ENCODE measurements at regions not wholly inside any gene's neighbourhood (a gene's known extent, or its start where the extent isn't known, plus 50 kb on each side); places are given as distances from the start of the nearest gene placed in this dataset.

GRCh38 chr9:86600291-86600690, 246.1 kb upstream of the TUT7 start:
- Histone ChIP-seq H4K20me1 (ENCODE audit: low read depth, low read length) (no peaks in the 10 kb centered on the region), H3K27ac (ENCODE audit: low read depth, low read length) (no peak overlapping the region), H3K4me2 (ENCODE audit: low read depth, low read length, poor library complexity, severe bottlenecking) (no peak overlapping the region), H3K9me3 (ENCODE audit: insufficient read depth, low read length) (no peaks in the 10 kb centered on the region), H3K4me3 (ENCODE audit: insufficient read depth, low read length, poor library complexity, severe bottlenecking) (no peak overlapping the region), H3K79me2 (ENCODE audit: insufficient read depth, low read length) (no peaks in the 10 kb centered on the region), H3K36me3 (ENCODE audit: low read length) (no peaks in the 10 kb centered on the region), H2AFZ (ENCODE audit: low read depth, low read length, severe bottlenecking) (no peak overlapping the region), H3K9ac (ENCODE audit: low read length) (no peak overlapping the region), H3F3A (ENCODE audit: insufficient read depth) (no peaks in the 10 kb centered on the region), H3K9me2 (replicated peaks; ENCODE audit: insufficient read depth, low read length) (no peaks in the 10 kb centered on the region), H3K27me3 (ENCODE audit: low read length) (no peaks in the 10 kb centered on the region)
- no peak for TF ChIP-seq EZH2phosphoT487 (conservative IDR thresholded peaks at IDR 0.05; ENCODE audit: low read length)
- TF ChIP-seq, protein P1, sequence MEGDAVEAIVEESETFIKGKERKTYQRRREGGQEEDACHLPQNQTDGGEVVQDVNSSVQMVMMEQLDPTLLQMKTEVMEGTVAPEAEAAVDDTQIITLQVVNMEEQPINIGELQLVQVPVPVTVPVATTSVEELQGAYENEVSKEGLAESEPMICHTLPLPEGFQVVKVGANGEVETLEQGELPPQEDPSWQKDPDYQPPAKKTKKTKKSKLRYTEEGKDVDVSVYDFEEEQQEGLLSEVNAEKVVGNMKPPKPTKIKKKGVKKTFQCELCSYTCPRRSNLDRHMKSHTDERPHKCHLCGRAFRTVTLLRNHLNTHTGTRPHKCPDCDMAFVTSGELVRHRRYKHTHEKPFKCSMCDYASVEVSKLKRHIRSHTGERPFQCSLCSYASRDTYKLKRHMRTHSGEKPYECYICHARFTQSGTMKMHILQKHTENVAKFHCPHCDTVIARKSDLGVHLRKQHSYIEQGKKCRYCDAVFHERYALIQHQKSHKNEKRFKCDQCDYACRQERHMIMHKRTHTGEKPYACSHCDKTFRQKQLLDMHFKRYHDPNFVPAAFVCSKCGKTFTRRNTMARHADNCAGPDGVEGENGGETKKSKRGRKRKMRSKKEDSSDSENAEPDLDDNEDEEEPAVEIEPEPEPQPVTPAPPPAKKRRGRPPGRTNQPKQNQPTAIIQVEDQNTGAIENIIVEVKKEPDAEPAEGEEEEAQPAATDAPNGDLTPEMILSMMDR (IDR thresholded peaks at IDR 0.05; ENCODE audit: insufficient read depth, low read length, poor library complexity, severe bottlenecking) = no peak

DNA sequence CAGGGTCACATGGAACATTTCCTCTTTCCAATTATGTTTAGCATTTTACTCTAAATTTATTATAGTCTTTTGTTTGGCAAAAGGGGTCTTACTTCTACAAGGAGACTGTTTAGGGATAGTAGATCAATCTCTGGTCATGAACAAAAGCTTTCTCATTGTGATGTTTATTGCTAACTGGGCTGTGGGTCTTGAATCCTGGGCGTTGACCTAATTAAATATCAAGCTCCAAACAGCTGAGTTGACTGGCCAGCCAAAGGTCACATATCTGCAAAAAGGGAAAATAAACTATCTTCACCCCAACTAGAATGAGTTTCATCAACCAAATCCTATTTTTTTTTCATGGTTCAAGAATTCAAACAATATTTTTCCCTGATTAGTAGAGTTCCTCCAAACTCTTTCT, 245.4 kb upstream of the TUT7 start:
- Histone ChIP-seq H3K4me2 (ENCODE audit: low read depth, low read length, poor library complexity, severe bottlenecking) (no peak overlapping the region), H3K36me3 (ENCODE audit: low read length) (no peaks in the 10 kb centered on the region), H3K4me3 (ENCODE audit: insufficient read depth, low read length, poor library complexity, severe bottlenecking) (no peak overlapping the region), H3K9me3 (ENCODE audit: insufficient read depth, low read length) (no peaks in the 10 kb centered on the region), H3K9me2 (replicated peaks; ENCODE audit: insufficient read depth, low read length) (no peaks in the 10 kb centered on the region), H3F3A (ENCODE audit: insufficient read depth) (no peaks in the 10 kb centered on the region), H3K27ac (ENCODE audit: low read depth, low read length) (no peak overlapping the region), H3K79me2 (ENCODE audit: insufficient read depth, low read length) (no peaks in the 10 kb centered on the region), H2AFZ (ENCODE audit: low read depth, low read length, severe bottlenecking) (no peak overlapping the region), H4K20me1 (ENCODE audit: low read depth, low read length) (no peaks in the 10 kb centered on the region), H3K9ac (ENCODE audit: low read length) (no peak overlapping the region), H3K27me3 (ENCODE audit: low read length) (no peaks in the 10 kb centered on the region)
- TF ChIP-seq, protein P1 (IDR thresholded peaks at IDR 0.05; ENCODE audit: insufficient read depth, low read length, poor library complexity, severe bottlenecking) = no peak
- no peak for TF ChIP-seq EZH2phosphoT487 (conservative IDR thresholded peaks at IDR 0.05; ENCODE audit: low read length)

DNA sequence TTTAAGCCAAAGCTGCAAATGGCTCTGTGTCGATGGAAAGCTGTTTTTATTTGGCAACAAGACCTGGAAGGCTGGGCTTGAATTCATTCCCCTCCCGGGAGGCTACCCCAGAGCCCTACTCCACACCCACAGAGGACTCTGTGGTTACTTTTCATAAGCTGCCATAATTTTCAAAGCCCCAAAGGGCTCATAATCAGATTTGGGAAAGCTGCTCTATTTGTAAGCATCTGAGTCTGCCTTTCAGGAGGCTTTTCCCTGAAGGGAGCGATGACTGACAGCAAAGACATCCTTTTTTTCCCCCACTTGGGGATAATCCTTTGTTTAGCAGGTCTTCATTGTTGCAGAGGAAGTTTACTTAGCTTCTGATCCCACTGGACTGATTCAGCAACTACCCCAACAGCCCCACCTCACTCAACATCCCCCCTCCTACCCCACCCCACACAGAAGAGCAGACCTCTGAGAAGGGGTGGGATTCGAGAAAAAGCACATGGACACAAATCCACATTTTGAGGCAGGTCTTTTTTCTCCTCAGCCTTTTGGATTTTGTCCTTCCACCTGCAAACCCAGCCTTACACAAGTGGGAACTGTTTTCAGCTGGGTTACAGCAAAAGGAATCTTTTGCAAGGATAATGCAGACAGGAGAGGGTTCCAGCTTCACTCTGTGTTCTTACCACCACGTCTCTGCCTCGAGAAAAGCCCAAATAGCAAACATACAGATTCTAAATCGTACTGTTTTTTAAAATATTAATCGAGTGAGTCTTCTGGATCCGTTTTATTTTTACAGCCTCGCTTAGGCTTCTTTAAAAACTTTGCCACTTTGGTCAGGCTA, 244.4 kb upstream of the TUT7 start:
- Histone ChIP-seq H3K4me2 (ENCODE audit: low read depth, low read length, poor library complexity, severe bottlenecking) (no peak overlapping the region), H2AFZ (ENCODE audit: low read depth, low read length, severe bottlenecking) (no peak overlapping the region), H3F3A (ENCODE audit: insufficient read depth) (no peaks in the 10 kb centered on the region), H3K9me3 (ENCODE audit: insufficient read depth, low read length) (no peaks in the 10 kb centered on the region), H4K20me1 (ENCODE audit: low read depth, low read length) (no peaks in the 10 kb centered on the region), H3K79me2 (ENCODE audit: insufficient read depth, low read length) (no peaks in the 10 kb centered on the region), H3K27ac (ENCODE audit: low read depth, low read length) (no peak overlapping the region), H3K27me3 (ENCODE audit: low read length) (no peaks in the 10 kb centered on the region), H3K36me3 (ENCODE audit: low read length) (no peaks in the 10 kb centered on the region), H3K9me2 (replicated peaks; ENCODE audit: insufficient read depth, low read length) (no peaks in the 10 kb centered on the region), H3K9ac (ENCODE audit: low read length) (no peak overlapping the region), H3K4me3 (ENCODE audit: insufficient read depth, low read length, poor library complexity, severe bottlenecking) (no peak overlapping the region)
- TF ChIP-seq, protein P1 (IDR thresholded peaks at IDR 0.05; ENCODE audit: insufficient read depth, low read length, poor library complexity, severe bottlenecking) = no peak
- TF ChIP-seq EZH2phosphoT487 (conservative IDR thresholded peaks at IDR 0.05; ENCODE audit: low read length) = no peak
